ENCODE measurements at regions not wholly inside any gene's neighbourhood (a gene's known extent, or its start where the extent isn't known, plus 50 kb on each side); places are given as distances from the start of the nearest gene placed in this dataset.
"Not testable (repeated sequence)": the region's sequence is repeated elsewhere in the genome, so short reads cannot be mapped to it uniquely, and the experiment has no call there.

GRCh38 chr20:58043236-58044140, 185.0 kb downstream of the ANKRD60 start:
- FAIRE-seq = no peak
- DNase-seq (ENCODE audit: low spot score) = no peak

- no peak for FAIRE-seq
- no peak for DNase-seq (ENCODE audit: low spot score)
Measured at GRCh38 chr20:58042591-58042990, 185.9 kb downstream of the ANKRD60 start.

DNA sequence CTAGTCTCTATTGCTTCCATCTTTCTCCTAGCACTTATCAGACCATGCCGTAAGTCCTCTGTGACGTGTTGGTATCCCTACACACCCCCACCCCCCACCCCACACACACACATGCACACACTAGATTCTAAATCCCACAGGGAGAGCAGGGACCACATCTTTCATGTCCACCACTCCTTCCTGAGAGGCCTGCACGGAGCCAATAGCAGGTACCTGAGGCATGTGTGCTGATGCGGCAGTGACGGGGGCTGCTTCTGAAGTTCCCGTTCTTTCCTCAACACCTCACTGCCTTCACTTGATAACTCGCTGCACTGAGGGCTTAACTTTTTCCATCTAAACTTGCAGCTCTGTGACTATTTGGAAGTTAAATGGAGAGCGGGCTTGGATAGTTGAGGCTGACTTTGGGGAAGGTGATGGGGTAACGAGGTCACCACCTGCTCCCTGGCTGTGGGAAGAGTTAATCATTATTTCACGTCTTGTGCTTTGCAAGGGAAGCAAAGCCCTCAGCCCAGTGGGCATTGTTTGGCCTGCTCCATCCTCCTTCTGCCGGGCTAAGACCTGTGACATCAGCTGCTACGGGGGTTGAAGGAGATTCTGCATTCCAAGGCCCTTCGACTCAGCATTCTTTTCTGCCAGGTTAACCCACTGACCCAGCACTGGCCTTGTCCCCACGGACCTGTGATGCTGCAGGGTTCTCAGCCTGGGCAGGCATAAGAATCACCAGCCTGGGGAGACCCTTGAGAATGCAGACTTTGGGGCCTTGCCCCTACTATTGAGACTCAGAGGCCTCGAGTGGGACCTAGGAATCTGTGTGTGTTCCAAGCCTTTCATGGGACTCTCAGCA, 187.8 kb downstream of the ANKRD60 start:
- peak; percentile 71 for FAIRE-seq
- no peak for DNase-seq (ENCODE audit: low spot score)

- FAIRE-seq (no peak), DNase-seq (ENCODE audit: low spot score) (no peak)
Measured at GRCh38 chr20:58039274-58040092, 189.0 kb downstream of the ANKRD60 start.

DNA sequence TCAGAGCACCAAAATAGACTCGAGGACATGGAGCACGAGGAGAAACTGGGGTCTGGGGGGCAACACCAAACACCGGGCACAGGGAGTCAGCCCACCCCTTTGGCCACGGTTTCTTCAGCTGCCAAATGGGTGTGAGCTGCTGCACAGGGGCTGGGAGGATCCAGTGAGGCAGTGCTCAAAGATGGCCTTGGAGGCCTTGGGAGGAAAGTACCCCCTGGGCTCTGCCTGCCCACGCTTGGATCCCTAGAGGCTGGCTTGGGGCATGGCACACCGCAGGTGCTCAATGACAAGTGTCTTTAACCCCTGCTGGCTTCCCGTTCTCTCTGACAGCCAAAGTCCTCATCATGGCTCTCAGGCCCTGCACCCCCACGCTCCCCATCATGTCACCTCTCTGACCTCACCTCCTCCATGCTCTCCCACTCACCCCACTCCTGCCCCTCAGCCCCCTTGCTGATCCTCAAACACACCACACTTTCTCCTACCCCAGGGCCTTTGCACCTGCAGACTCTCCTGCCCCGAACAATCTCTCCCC, 190.3 kb downstream of the ANKRD60 start:
- no peak for FAIRE-seq
- DNase-seq (ENCODE audit: low spot score) = no peak

DNA sequence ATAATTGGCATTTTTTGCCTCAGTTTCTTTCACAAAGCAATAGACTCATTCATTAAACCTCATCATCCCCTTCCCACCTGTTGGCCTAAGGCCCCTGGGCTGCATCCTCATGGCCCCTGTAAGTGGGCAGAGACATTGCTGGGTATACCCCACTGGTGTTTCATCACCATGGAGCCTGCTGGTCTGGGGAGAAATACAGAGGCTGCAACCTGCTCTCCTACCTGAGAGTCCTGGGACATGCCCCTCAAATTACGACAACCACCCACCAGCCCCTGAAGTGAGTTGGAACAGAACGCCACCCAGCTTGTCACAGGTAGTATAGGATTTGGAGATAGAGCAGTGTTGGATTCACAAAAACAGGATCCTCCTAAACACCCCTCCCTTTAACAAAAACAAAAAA, 190.8 kb downstream of the ANKRD60 start:
- FAIRE-seq (no peak), DNase-seq (ENCODE audit: low spot score) (no peak)

GRCh38 chr20:58033026-58033536, 195.4 kb downstream of the ANKRD60 start:
- DNase-seq (ENCODE audit: low spot score) (no peak), FAIRE-seq (no peak)

DNA sequence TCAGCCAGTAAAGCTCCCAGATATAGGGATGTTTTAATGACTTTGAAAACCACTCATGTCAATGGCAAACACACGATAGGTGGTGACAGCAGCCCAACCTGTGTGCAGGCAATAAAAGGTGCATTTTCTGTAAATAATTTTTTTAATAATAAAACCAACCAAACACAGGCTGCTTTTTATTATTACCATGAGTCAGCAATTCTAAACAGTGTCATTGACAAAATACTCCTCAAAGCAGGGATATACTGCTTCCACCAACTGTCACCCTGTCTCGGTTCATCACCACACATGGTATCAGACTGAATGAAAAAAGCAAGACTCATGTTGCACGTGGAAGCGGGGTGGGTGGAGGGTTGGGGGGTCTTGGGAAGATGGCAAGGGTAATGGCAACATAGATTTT, 195.9 kb downstream of the ANKRD60 start:
- FAIRE-seq = peak; percentile 5
- no peak for DNase-seq (ENCODE audit: low spot score)

GRCh38 chr20:58031350-58031749, 197.1 kb downstream of the ANKRD60 start:
- not testable (repeated sequence) for FAIRE-seq; DNase-seq (ENCODE audit: low spot score)

GRCh38 chr20:58028123-58028522, 200.3 kb downstream of the ANKRD60 start:
- FAIRE-seq = no peak

DNA sequence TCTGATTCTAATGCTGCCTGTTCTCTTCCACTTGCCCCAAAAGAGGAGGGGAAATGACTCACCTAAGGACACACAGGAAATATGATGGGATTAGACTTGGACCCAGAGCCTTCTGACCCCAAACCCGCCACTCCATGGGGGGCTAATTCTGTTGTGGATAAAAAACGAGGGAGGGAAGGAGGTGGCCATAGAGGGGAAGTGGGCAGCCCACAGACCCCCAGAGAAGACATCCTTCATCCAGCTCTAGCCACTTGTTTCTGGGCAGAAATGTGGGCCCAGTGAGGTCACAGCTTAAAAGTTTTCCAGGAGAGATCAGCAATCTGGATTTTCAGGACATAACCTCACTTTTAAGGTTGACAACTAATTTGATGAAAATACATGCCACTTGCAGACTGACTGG, 202.1 kb downstream of the ANKRD60 start:
- FAIRE-seq (peak; percentile 40), DNase-seq (ENCODE audit: low spot score) (no peak)

More at GRCh38 chr20:58028123-58028522, 200.3 kb downstream of the ANKRD60 start:
- DNase-seq (ENCODE audit: low spot score) = no peak

GRCh38 chr20:58025233-58025632, 203.2 kb downstream of the ANKRD60 start:
- no peak for FAIRE-seq

DNA sequence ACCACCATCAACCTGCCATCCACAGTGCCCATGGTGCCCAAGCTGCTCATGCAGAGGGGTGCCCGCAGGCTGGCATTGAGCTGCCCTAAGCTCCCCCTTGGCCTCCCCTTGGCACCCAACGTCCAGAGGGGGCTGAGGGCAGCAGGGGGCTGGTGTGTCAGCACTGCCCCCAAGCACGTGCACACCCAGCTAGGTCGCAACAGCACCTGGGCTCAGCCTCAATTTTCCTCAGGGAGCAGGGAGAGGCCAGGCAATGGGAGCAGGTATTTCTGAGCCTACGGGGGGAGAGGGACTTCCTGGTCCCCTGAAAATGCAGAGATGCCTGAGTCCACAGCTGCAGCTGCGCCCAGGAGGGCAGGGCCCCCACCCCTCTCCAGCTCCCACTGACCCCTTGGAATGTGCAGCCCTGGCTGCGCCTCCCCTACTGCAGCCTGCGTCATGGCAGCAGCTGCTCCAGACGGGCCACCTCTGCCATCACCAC, 204.2 kb downstream of the ANKRD60 start:
- FAIRE-seq = peak; percentile 71
- DNase-seq (ENCODE audit: low spot score) = no peak

More at GRCh38 chr20:58025233-58025632, 203.2 kb downstream of the ANKRD60 start:
- DNase-seq (ENCODE audit: low spot score) = no peak

DNA sequence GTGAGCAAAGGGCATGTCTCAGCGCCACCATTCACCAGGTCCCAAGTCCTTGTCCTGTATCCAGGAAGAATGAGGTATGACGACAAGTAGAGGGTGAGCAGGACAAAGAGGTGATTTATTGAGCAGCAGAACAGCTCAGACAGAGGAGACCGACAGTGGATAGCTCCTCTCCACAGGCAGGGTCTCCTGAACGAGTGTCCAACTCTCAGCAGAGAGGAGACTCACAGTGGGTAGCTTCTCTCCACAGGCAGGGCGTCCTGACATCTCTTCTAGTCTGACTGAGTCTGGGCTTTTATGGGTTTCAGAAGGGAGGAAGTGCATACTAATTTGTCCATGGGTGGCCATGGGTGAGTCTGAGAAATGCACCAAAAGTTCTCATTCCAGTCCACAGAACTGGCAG, 204.7 kb downstream of the ANKRD60 start:
- DNase-seq (ENCODE audit: low spot score) (no peak), FAIRE-seq (peak; percentile 68)

GRCh38 chr20:58023346-58023745, 205.1 kb downstream of the ANKRD60 start:
- FAIRE-seq = no peak
- no peak for DNase-seq (ENCODE audit: low spot score)

DNA sequence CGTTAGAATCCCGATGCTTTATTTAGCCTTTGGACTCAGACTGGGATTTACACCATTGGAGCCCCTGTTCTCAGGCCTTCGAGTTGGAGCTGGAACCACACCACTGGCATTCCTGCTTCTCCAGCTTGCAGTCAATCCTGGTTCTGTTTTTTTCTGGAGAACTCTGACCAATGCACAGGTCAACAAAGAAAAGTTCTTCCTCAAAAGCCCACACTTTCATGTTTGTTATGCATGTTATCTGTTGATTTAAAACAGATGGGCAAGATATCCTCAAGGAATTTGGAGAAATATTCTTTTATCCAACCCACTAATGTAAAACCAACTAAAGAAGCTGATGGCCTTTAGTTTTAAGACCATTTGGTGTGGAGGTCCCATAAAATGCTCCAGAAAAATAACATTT, 205.7 kb downstream of the ANKRD60 start:
- no peak for FAIRE-seq

DNA sequence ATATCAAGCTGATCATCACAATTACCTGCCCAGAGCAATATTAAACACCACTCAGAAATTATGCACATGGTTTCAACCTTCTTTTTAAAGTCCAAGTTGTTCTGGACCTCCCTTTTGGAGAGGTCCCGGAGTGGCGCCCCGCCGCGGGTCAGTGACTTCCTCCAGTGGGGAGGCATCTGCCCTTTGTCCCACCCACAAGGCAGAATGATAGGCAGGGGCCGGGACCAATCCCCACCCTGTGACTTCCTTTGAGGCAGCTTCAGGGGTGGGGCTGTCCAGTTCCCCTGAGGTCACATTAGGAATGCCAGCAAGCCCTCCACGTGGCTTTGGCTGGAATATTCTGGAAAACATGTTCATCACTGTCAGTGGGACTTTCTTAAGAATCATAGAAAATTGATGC, 207.0 kb downstream of the ANKRD60 start:
- DNase-seq (ENCODE audit: low spot score) (no peak), FAIRE-seq (peak; percentile 30)

More for the DNA sequence above, 205.7 kb downstream of the ANKRD60 start:
- no peak for DNase-seq (ENCODE audit: low spot score)

DNA sequence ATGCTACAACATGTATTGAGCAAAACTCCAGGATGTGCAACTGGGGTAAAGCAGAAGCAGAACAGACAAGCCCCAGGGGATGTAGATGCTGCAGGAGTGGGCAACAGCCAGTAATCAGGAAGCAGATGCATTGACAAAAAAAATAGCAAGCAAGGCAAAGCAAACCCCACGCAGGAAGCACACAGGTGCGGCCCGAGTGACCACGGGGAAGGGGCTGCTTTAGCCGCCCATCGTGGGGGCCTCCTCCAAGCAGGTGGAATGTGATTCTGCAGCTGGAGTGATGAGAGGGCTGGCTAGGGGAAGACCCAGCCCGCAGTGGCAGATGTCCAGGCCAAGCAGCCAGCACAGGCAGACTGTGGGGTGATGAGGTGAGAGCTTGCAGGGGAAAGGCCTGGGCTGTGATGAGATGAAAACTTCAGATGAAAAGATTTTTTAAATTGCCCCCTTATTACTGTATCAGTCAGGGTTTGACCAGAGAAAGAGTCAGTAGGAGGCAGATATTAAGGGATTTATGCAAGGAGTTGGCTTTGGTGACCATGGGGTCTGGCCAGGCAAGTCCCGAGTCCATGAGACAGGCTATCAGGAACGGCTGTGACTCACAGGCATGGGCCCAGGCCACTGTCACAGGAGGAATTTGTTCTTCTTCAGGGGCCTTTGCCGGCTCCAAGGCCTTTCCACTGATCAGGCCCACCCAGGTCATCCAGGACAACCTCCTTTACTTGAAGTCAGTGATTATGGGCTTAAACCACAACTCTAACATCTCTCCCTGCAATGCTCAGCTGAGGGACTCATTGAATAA, 207.6 kb downstream of the ANKRD60 start:
- FAIRE-seq (peak; percentile 35), DNase-seq (ENCODE audit: low spot score) (no peak)

GRCh38 chr20:58019850-58020625, 208.4 kb downstream of the ANKRD60 start:
- FAIRE-seq = peak; percentile 88
- DNase-seq (ENCODE audit: low spot score) = no peak
